OCI-LY1 (cell line): ENCODE measurements at regions not wholly inside any gene's neighbourhood (a gene's known extent, or its start where the extent isn't known, plus 50 kb on each side); places are given as distances from the start of the nearest gene placed in this dataset.

Source experiments
- EZH2 ChIP-seq: fragments of 200-600 bp; sonication (generic), shearing (Covaris generic); IDR thresholded peaks from 2 replicates; pipeline ENCODE4 v1.8.0; 2017; ENCODE audit warnings: borderline replicate concordance, mixed run types, mild to moderate bottlenecking, antibody characterized with exemption, low read length, moderate library complexity, mixed read lengths
- TF ChIP-seq, protein P1 (sequence below): fragments of 200-600 bp; sonication (generic), shearing (Covaris generic); IDR thresholded peaks from 2 replicates; pipeline ENCODE4 v1.5.1; 2017; ENCODE audit warnings: mild to moderate bottlenecking, antibody characterized with exemption, low read length, moderate library complexity, mixed read lengths

DNA sequence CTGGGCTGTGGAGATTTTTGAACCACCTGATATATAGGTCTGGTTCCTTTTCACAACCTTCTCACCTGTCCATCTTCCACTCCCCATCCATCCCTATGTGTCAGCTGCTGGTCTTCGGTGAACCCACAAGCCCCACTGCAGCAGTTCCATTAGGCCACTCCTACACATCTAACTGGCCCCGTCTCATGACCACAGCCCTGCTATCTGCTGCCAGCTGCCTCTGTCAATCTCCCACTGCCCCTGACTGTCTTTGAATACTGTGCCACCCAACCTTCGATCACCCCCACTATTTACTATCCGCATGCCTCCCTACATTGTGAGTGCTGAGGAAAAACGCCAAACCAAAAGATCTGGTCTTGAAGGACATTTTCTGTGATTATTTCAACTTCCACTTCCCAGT, 795.4 kb downstream of the IGSF11 start:
- TF ChIP-seq, protein P1, sequence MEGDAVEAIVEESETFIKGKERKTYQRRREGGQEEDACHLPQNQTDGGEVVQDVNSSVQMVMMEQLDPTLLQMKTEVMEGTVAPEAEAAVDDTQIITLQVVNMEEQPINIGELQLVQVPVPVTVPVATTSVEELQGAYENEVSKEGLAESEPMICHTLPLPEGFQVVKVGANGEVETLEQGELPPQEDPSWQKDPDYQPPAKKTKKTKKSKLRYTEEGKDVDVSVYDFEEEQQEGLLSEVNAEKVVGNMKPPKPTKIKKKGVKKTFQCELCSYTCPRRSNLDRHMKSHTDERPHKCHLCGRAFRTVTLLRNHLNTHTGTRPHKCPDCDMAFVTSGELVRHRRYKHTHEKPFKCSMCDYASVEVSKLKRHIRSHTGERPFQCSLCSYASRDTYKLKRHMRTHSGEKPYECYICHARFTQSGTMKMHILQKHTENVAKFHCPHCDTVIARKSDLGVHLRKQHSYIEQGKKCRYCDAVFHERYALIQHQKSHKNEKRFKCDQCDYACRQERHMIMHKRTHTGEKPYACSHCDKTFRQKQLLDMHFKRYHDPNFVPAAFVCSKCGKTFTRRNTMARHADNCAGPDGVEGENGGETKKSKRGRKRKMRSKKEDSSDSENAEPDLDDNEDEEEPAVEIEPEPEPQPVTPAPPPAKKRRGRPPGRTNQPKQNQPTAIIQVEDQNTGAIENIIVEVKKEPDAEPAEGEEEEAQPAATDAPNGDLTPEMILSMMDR = no peak
- TF ChIP-seq EZH2 = no peak
